ENCODE measurements at regions not wholly inside any gene's neighbourhood (a gene's known extent, or its start where the extent isn't known, plus 50 kb on each side); places are given as distances from the start of the nearest gene placed in this dataset.

DNA sequence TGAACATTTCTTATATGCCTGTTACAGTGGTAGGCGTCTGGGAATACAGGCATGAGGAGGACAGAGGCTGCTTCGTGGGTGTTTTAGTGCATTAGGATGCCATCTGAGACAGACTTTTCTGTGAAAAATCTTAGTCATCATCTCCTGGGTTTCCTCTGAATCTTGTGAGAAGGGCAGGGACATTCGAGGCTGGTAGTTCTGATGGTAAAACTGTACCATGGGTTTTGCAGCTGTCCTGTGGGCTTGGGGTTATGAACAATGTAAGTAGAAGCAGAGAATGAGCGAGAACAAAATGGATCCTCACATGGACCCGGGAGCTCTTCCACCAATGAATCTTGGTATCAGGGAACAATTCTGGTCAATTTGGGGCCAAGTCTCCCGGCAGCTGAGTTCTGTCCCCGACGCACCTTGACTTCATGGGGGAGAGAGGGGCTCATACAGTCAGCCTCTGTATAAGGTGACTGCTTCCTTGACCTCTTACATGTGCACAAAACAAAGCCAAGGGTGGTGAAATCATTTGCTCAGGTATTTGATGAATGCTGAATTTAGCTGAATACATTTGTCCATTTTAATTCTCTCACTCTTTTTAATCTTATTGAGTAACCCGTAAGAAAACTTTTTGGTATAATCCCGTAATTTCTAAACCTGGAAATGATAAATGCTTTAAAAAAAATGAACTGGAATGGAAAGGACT lies 63.6 kb upstream of the ERRFI1 start:
- no peak overlapping the region for H3K27ac ChIP-seq (ENCODE audit: low read depth, low read length)
- 79 to 84% (median 82%) methylated on average over 10 of the region's 10 CpGs for WGBS, 3 donors

DNA sequence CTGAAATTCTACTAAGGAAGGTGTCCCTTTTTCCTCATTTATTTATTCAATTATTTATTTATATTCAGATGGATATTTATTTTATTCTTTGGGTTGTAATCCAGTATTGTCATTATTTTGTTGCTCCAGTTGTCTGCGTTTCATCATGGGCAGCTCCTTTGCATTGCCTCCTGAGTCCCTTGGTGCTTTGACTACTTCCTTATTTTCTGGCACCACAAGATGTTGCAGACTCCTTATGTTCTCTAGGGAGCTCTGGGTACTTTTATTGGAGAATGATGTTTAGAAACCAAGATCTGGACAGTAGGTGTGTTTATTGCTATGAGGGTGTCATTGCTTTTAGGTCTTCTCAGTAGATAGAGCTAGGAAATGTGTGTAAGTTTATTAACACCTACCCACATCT lies 59.9 kb upstream of the ERRFI1 start:
- 60 to 90% (median 69%) methylated on average over 1 of the region's 1 CpG for WGBS, 3 donors
- no peak overlapping the region for H3K27ac ChIP-seq (ENCODE audit: low read depth, low read length)

- 91 to 96% (median 96%) methylated on average over 6 of the region's 6 CpGs for WGBS, 3 donors
- H3K27ac ChIP-seq (ENCODE audit: low read depth, low read length): no peak overlapping the region
Observed at GRCh38 chr1:8084913-8085312, 58.8 kb upstream of the ERRFI1 start.

GRCh38 chr1:8083739-8084484 lies 57.8 kb upstream of the ERRFI1 start:
- H3K27ac ChIP-seq (ENCODE audit: low read depth, low read length): peak overlapping the region; percentile 23
- 30 to 43% (median 42%) methylated on average over 9 of the region's 9 CpGs for WGBS, 3 donors

DNA sequence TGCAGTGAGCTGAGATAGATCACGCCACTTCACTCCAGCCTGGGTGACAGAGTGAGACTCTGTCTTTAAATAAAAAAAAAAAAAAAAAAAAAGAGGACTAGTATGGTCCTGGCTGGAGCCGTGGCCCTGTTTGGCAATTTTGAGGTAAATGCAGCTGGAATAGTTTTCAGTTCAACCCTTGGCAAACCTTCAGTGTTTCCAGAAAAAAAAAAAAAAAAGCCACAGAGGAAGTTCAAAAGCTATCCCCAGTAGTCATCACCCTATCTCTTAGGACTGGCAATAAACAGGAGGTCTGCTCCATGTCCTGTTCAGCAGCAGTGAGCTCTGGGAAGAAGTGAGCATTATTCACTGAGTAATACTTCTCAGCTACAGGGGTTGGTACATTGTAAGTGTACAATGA lies 56.8 kb upstream of the ERRFI1 start:
- H3K27ac ChIP-seq (ENCODE audit: low read depth, low read length): no peak overlapping the region
- WGBS, 3 donors: 55 to 68% (median 63%) methylated on average over 2 of the region's 2 CpGs

GRCh38 chr1:8078176-8078671 lies 52.1 kb upstream of the ERRFI1 start:
- H3K27ac ChIP-seq (ENCODE audit: low read depth, low read length): no peak overlapping the region
- 79 to 83% (median 81%) methylated on average over 6 of the region's 6 CpGs for WGBS, 3 donors

DNA sequence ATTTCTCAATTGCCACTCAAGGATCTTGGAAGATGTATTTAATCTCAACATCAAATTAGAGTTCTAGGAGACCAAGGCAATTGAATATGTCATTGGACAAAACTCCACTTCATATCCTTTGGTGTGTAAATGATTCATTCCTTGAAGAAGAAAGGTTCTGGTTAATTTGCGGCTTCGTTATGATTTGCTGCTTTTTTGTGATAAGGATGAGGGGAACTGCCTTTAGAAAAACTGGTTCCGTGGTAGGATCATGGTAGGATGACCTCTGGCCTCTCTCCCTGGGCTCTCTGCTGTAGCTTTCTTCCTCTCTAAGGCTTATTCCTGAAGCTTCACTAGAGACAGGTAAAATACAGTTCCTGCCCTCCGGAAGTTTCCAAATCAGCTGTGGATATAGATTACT lies 51.5 kb upstream of the ERRFI1 start:
- H3K27ac ChIP-seq (ENCODE audit: low read depth, low read length): no peak overlapping the region
- 59 to 78% (median 70%) methylated on average over 4 of the region's 4 CpGs for WGBS, 3 donors

- H3K27ac ChIP-seq (ENCODE audit: low read depth, low read length): no peak overlapping the region
- 22 to 64% (median 40%) methylated on average over 8 of the region's 8 CpGs for WGBS, 3 donors
Observed at GRCh38 chr1:8077120-8077573, 51.0 kb upstream of the ERRFI1 start.

GRCh38 chr1:8076176-8076575 lies 50.1 kb upstream of the ERRFI1 start:
- no peak overlapping the region for H3K27ac ChIP-seq (ENCODE audit: low read depth, low read length)
- WGBS, 3 donors: 61 to 97% (median 90%) methylated on average over 4 of the region's 4 CpGs

Data from adipose tissue (tissue), 3 donors.